Ecto neural progenitor cell (in vitro differentiated cells): ENCODE measurements at regions not wholly inside any gene's neighbourhood (a gene's known extent, or its start where the extent isn't known, plus 50 kb on each side); places are given as distances from the start of the nearest gene placed in this dataset.

ENCODE experiments used
- DNase-seq: peaks from one replicate; pipeline ENCODE4 v3.0.0-alpha.2; 2018; ENCODE audit warnings: low spot score

- DNase-seq: no peak
Measured at GRCh38 chr2:106709229-106709628, 176.7 kb downstream of the ST6GAL2 start.

GRCh38 chr2:106719222-106719621, 166.7 kb downstream of the ST6GAL2 start:
- no peak for DNase-seq

DNA sequence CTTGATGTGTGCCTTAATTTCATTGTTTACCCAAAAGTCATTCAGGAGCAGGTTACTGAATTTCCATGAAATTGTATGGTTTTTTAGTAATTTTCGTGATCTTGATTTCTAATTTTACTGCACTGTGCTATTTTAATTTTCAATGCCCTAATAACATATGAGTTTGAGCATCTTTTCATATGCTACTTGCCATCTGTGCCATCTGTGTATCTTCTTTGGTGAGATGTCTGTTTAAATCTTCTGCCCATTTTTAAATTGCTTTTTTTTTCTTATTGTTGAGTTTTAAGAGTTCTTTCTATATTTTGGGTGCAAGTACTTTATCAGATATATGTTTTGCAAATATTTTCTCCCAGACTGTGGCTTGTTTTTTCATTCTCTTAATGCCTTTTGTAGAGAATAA, 165.9 kb downstream of the ST6GAL2 start:
- no peak for DNase-seq

DNA sequence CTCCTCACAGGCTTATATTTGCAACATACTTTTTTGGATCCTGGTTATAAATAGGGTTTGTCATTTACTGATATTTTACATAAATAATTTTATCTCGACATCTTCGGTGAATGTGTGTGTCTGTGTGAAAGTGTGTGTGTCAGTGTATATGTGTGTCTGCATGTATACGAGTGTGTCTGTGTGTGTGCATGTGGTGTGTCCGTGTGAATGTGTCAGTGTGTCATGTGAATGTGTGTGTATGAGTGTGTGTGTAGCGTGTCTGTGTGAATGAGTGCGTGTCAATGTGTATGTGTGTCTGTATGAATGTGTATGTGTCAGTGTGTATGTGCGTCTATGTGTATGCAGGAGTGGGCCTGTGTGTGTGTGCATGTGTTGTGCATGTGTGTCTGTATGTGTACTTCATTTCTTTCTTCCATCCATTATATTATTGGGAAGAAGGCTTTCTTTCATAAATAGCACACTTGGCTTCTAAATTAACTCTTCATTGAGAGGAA, 161.6 kb downstream of the ST6GAL2 start:
- no peak for DNase-seq

- DNase-seq: no peak
Measured at GRCh38 chr2:106734165-106734564, 151.8 kb downstream of the ST6GAL2 start.

GRCh38 chr2:106735807-106736206, 150.2 kb downstream of the ST6GAL2 start:
- no peak for DNase-seq

- DNase-seq: no peak
Measured at GRCh38 chr2:106736221-106736620, 149.7 kb downstream of the ST6GAL2 start.

GRCh38 chr2:106745468-106745867, 140.5 kb downstream of the ST6GAL2 start:
- no peak for DNase-seq

DNA sequence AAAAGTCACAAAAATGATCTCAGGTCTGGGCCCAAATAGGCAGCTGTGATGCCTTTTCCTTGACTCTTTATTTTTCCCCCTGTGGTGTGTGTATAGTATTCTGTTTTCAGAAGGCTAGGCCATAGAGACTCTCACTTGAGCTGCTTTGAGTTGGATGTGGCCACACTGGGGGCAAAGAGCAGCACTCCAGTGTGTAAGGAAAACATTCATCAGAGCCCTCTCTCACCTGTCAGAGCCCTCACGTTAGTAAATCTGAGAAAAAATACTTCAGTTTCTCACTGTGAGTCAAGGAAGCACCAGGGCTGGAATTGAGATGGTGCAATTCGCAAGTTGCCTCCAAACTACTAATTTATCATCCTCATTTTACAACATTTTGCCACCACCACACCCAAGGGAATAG, 136.1 kb downstream of the ST6GAL2 start:
- DNase-seq: no peak
